ENCODE measurements at regions not wholly inside any gene's neighbourhood (a gene's known extent, or its start where the extent isn't known, plus 50 kb on each side); places are given as distances from the start of the nearest gene placed in this dataset.

GRCh38 chr18:57991552-57991951 lies 52.5 kb upstream of the NEDD4L start:
- no peak for DNase-seq

GRCh38 chr18:57989536-57989935 lies 54.5 kb upstream of the NEDD4L start:
- DNase-seq: no peak

DNA sequence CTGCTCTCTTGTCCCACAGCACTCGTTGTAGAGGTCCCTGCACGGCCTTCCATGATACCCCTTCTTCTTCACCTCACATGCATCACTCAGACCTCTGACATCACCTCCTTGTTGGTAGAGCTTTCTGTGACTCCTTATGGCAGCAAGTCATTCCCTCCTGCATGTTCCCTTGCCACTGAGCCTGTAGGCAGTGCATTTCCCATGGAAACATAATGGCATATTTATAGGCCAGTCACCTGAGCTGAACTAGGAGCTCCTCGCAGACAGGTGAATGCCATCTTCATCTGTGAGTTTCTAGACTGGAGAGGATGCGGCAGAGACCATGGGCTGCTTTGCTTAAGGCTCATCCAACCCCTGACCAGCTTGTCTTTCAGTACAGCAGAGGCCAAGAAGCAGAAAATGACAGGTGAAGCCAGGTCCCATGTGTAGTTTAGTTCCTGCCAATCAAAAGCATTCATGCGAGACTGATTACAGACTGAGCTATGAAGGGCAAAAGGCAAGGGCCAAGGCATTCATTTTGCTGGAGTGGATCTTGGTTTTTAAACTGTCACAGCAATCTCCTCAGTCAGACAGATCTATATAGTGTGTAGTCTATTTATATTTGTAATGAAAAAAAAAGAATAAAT lies 59.4 kb upstream of the NEDD4L start:
- DNase-seq: no peak

DNA sequence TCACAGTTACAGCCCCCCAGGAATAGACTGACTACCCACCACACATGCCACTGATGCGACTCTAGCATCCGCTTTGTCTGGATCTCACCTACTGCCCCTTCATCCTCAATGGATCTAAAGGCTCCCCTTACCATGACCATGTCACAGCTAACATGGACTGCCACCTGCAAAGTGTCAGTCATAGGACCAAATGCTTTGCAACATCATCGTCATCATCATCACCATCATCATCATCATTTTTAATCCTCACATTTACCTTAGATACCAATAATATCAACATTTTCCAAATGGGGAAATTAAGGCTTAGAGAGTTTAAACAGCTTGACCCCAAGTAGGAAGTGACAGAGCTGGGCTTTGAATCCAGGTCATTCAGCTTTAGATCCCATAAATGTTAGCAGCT lies 60.1 kb upstream of the NEDD4L start:
- DNase-seq: no peak

DNA sequence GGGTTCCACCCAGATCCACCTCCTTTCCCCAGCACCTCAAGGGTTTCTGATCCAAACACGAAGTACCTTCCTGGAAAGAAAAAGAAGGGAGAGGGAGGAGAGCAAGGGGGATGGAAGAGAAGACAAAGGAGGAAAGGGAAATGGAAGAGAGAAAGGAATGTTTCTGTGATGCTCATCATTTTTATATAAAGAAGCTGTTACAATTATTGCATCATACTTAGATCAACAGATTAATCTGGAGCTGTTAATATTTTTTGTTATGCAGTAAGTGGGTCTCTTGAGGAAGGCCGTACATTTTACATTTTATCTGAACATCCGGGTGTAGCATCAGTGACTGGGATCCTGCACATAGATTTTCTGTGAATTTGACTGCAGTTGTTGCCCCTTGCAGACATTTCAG lies 60.6 kb upstream of the NEDD4L start:
- no peak for DNase-seq

DNA sequence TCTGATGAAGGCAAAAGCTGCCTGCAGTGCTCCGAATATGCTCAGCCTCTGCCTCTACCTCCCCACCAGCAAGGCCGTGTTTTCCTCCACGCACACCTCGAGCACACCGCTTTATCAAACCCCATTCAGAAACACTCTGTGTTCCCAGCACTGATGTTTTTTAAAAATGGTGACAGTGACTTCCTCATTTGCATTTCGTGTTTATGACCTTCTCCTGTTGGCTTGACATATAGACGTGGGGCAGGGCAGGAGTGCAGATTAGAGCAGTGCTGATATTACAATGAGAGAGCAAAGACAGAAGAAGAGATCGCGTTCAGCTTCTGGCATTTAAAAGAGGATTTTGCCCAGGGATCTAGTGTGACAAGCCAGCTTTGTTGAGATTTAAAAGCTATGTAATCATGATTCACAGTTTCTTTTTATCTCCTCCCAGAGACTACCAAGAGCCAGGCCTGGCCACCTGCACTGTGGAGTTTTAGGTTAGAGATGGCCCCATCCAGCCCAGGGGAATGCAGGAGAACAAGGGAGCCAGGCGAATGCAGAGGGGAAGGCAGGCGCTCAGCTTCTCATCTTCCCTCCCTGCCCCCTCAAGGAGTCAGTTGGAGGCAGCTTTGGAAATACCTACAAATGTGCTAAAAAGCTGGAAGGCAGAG lies 61.5 kb upstream of the NEDD4L start:
- no peak for DNase-seq

DNA sequence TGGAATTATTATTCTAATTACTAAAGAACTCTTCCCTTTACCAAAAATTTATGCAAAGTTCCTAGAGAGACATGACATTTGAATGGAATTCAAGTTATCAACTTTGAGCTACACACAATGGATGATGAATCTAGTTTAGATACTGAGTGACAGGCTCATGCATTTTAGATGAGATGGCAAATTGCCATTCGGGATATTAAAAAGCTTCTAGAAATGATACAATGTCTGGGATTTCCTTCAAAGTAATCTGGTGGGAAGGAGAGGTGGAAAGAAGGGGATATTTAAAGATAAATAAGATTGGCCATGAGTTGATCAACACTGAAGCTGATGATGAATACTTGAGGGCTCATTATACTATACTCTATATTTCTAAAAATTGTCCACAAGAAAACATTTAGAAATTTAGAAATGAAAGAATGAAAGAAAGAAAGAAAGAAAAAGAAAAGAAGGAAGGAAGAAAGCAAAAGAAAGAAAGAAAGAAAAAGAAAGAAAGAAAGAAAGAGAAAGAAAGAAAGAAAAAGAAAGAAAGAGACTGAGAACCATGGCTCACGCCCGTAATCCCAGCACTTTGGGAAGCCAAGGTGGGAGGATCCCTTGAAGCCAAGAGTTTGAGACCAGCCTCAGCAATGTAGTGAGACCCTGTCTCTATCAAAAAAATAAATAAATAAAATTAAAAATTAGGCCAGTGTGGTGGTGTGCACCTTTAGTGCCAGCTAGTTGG lies 62.6 kb upstream of the NEDD4L start:
- DNase-seq: no peak

DNA sequence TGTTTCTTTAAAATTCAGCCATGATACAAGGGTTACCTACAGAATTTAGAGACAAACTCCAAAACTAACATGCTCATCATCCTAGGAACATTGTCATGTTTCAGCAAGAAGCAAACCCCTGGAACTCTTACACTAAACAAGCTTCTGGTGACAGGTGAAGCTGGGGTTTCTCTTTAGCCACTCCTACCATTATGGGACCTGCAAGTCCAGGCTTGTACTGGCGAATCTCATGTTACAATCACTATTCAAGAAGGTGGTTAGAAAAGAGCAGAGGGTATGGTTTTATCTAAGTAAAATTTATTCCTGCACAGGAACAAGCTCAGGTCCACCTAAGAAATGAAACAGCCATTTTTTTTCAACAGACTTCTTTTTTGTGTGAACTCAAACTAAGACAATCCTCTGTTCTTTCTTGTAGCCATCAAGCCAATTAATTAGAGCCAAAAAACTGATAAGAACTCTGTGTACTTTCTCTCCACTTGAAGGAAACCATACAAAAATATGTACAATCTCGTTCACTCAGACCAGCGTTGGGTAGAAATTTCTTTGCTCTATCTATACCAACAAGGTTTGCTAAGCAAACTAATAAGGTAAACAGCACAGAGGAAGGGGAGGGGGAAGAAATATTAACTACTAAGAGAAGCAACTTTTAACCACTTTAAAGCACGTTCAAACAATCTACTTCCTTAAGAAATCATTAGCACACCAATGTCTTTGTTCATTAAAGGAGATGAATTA lies 63.3 kb upstream of the NEDD4L start:
- DNase-seq: no peak

- no peak for DNase-seq
These were observed 67.7 kb upstream of the NEDD4L start for GRCh38 chr18:57976230-57976773.

- no peak for DNase-seq
These were observed 68.2 kb upstream of the NEDD4L start for GRCh38 chr18:57975805-57976204.

- DNase-seq: no peak
These were observed 69.3 kb upstream of the NEDD4L start for GRCh38 chr18:57974585-57975265.

DNA sequence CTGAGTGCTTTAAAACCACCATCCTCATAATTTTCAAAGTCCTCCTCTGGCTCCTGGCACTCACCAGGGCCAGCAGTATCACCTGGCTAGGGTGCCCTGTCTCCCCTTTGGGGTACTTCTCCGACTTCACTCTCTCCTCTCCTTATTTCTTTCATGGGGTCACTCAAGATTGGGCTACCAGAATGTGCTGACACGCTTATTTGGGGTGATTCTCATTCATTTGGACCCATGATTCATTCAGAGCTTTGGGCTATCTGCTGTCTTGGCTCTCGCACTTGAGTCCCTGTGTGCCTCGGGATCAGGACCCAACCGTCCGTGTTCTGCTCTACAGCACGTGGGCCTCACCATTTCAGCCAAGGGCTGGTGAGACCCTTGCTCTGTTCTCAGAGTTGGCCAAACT lies 70.1 kb upstream of the NEDD4L start:
- DNase-seq: no peak

DNA sequence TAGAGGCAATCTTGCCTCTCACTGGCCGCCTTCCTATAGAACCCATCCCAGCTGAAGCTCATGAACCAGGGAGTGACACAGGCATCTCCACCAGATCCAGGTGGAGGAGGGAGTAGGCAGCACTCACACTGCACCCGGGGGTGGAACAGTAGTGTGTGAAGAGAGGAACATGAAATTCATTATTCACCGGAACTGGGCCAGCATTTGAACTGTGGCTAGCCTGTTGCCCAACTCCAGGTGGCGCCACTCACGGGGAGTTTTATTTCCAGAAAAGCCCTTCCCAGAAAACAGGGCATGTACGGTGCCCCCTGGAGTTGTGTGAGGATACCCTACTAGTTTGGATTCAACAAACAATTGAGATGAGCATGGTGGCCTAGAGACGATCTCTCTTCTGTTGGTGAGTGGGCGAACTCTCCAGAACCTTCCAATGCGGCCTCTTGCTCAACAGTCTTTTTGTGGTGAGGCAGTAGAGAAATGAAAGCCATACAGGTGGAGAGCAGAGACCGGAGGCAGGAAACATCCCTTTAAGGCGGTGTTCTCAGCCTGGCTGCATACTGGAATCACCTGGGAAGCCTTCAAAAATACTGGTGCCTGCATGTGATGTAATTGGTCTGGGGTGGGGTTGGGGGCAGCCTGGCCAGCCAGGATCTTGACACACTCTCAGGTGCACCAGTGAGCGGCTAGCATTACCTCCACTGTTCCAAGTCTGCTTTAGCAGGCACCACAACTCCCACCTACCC lies 73.5 kb upstream of the NEDD4L start:
- DNase-seq: no peak

GRCh38 chr18:57969824-57970223 lies 74.2 kb upstream of the NEDD4L start:
- no peak for DNase-seq

GRCh38 chr18:57965246-57965645 lies 78.8 kb upstream of the NEDD4L start:
- no peak for DNase-seq

- DNase-seq: no peak
These were observed 82.0 kb upstream of the NEDD4L start for GRCh38 chr18:57961876-57962505.

DNA sequence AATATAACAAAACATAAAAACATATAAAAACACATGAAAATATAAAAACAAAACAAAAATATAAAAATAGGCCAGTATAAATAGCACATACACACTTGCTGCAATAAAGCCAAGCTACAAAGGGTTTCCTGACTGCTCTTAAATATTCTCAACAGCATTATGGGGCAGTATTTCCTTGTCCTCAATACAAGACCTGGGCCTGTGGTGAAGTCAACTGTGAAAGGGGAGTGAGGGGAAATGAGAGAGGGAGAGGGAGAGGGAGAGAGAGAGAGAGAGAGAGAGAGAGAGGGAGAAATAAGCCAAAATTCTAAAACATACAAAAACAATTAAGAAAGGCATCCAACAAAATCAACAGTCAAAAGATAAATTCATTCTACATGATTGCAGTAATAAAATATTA lies 82.6 kb upstream of the NEDD4L start:
- DNase-seq: no peak

DNA sequence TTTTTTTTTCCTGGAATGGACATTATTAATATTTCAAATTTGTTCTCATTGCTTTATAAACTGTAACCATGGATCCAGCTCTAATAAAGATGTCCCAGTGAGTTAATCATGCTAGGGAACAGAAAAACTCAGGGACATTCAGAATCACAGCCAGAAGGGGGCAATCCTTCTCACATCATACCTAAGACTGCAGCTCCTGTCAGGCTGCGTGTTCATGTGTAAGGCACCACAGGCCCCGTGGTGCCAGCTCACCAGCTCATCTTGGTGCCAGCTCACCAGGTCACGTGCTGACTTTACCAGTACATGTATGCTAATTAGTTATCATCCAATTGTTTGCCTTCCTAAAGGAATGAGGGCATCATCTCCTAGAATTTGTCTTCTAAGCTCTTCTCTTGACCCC lies 84.7 kb upstream of the NEDD4L start:
- DNase-seq: no peak

DNA sequence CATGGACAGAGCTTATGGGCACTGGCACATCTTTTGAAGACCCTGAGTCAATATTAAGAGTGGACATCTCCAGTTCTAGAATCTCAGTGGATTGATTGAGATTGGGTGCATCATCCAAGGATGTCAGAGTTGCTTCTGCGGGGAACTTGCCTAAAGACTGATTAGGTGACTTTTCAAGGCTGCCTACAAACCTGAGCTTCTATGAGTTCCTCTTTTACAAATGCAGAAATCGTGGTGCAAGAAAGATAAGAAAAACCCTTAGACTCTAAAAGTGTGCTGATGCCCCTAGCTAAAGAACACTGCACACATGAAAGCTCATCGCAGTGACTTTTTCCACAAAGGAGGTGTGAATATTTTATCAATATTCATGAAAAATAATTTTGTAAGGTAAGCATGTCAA lies 86.8 kb upstream of the NEDD4L start:
- DNase-seq: no peak

- no peak for DNase-seq
These were observed 87.5 kb upstream of the NEDD4L start for GRCh38 chr18:57956491-57956890.

DNA sequence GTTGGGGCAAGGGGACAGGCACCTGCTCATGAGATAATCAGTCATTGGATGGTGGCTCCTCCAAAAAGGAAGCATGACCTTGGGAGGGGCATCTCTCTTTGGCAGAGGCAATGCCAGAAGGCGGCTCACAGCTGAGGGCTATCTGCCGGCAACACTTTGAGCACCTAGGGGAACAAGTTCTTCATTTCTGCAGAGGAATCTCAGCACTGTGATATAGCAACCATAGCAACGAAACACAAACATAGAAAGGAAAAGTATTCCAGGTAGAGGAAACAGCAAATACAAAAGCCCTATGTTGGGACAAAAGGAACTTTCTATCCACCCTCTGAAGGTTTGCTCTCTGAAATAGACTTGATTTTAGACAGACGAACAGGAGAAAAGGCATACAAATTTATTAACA lies 89.1 kb upstream of the NEDD4L start:
- no peak for DNase-seq

DNA sequence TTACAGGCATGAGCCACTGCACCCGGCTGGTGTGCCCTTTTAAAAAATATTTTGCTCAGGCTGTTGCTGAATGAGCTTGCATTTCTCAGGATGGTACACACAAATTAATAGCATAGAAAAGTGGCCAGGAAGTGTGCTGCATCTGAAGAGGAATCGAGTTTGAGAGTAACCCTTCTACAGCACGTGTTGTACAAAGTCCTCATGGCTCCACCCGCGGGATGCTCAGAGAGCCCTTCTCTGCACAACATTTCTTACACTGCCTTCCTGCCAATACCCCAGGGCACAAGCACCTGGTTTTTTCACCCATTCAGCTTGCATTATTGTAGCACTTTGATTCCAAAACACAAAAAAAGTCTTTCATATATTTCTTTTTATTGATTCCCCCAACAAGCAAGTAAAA lies 90.1 kb upstream of the NEDD4L start:
- DNase-seq: no peak

Measured in CD4-positive, alpha-beta T cell treated with Interleukin-15 for 1 hour (primary cell).